GM19397 (cell line): ENCODE measurements at regions not wholly inside any gene's neighbourhood (a gene's known extent, or its start where the extent isn't known, plus 50 kb on each side); places are given as distances from the start of the nearest gene placed in this dataset.
"Not testable (repeated sequence)": the region's sequence is repeated elsewhere in the genome, so short reads cannot be mapped to it uniquely, and the experiment has no call there.

Experiments used
- ATAC-seq: cut with Tn5 transposase; IDR thresholded peaks from one replicate; pipeline ENCODE4 v1.9.1; 2021; ENCODE audit warnings: mild to moderate bottlenecking, moderate library complexity; ENCODE audit not compliant: unreplicated experiment

DNA sequence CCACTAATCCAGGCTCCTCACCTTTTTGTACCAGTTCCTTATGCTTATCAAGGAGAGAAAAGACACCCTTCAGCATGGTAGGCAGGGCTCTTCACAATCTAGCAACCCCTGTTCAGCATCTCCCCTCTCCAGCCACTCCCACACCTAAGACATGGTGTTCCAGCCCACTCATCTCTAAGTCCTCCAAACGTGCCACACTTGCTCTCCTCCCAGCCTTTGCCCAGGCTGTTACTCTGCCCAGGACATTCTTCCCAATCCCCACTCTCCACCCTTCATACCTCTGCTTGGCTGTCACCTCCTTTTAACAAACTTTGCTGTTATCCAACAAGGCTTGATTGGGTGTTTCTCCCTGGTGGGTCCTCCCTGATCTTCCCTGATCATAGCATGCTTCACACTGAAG, 270.6 kb upstream of the CHAC2 start:
- ATAC-seq, result no peak

DNA sequence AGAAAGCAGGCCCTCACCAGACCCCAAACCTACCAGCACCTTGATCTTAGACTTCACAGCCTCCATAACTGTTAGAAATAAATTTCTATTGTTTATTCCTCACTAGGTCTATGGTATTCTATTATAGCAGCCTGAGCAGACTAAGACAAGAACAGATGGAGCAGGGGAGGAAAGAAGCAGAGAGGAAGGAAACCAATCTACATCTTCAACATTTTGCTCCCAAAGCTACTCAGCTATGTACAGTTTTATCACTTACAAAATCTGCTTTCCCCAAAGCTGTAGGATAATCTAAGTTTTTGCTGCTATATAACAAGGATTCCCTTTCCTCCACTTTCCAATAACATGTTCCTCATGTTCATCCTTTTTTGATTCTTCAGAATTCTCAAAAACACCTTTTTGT, 274.4 kb upstream of the CHAC2 start:
- no peak for ATAC-seq

DNA sequence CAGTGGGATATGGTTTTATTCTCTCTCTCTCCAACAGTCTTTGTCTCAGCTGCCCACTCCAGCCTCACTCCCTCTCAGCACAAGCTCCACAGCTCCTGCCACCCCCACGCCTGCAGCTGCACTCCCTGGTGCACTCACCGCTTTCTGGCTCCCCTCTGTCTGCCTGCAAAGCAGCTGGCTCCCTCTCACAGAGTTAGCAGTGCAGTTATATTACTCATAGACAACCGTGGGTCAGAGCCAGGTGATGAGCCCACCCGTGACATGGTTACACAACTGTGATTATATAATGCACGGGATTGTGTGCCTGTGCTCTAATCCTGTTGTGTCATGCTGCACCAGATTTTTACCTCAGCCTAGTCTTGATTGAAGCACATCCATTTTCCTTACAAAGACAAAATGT, 276.9 kb upstream of the CHAC2 start:
- no peak for ATAC-seq

DNA sequence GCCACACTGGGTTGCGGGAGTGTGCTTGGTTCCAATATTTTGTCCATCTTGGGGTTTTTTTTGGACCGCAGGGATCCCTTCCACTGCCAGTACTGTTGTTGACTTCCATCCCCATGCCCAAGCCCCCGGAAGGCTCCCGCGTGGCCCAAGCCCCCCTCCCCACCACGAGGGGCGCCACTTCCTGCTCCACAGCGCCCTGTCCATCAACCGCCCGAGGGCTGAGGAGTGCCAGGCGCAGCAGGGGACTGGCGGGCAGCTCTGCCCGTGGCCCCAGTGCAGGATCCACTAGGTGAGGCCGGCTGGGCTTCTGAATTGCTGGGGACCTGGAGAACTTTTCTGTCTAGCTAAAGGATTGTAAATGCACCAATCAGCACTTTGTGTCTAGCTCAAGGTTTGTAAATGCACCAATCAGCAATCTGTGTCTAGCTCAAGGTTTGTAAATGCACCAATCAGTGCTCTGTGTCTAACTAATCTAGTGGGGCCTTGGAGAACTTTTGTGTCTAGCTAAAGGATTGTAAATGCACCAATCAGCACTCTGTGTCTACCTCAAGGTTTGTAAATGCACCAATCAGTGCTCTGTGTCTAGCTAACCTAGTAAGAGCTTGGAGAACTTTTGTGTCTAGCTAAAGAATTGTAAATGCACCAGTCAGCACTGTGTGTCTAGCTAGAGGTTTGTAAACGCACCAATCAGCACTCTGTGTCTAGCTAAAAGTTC, 281.3 kb upstream of the CHAC2 start:
- ATAC-seq, result not testable (repeated sequence)

DNA sequence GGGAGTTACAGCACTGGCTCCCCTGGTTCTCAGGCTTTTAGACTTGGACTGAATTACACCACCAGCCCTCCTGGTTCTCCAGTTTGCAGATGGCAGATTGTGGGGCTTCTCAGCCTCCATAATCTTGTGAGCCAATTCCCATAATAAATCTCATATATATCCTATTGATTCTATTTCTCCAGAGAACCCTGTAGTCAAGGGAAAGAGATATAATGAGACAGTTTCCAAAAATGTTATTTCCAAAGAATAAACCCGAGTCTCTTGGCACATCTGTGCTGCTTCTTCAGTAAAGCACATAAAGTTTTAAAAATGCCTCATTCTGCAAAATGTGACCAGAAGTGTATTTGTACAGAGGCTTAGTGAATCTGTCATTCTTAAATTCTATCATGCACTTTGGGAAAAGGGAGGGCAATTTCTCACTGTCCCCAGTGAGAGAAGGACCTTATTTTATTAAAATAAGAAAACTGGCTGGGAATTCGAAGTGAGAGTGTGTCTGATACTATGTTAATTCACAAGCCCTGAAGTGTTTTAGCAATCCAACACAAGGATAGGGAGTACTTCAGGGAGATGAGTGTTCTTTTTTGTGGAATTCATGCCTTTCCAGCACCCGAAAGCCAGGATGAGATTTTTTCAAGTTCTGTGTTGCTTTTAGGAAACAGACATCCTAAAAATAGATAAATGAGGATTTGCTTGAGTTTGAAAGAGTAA, 282.4 kb upstream of the CHAC2 start:
- ATAC-seq, result no peak

DNA sequence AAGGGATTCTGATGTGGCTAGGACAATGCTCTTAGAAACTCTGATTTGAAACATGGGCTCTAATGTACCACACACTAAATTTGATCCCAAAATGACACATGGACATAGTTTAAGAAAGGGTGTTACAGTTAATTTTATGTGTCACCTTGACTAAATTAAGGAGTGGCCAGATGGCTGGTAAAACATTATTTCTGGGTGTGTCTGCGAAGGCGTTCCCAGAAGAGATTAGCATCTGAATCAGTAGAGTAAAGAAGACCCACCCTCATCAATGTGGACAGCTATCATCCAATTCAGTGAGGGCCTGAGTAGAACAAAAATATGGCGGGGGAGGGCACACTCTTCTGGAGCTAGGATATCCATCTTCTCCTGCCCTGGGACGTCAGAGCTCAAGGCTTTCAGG, 283.1 kb upstream of the CHAC2 start:
- no peak for ATAC-seq

DNA sequence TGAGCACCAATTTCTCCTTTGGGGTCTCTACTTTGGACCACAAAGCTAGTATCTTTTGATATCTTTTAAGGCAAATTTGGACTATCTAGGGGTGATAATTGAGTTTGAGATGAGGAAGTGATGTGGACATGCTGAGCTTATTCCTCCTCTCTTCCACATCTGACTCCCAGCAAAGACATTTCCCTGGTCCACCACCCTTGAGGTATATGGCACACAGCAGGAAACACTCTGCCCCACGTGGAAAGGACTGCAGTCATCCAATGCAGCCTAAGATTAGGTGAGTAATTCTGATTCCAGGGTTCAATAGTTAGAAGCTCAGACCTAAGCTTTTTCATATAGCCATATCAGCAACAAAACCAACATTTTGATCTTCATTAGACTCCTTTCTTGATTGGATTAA, 290.1 kb upstream of the CHAC2 start:
- ATAC-seq, result no peak

DNA sequence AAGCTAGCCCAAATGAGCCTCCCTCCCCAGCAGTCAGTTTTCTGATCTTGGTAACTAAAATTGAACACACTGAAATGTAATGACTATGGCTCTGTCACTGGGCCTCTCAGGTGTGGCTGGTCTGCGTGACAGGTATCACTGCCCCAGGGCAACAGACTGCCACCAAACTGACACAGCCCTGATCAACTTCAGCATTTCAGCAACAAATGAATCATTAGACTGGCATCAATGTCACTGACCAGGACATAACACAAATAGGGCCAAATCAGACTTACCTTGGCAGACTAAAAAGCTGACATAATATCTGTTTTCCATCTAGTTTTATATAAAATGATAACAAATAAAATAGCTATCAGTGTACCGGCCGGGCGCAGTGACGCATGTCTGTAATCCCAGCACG, 290.8 kb upstream of the CHAC2 start:
- ATAC-seq, result no peak

DNA sequence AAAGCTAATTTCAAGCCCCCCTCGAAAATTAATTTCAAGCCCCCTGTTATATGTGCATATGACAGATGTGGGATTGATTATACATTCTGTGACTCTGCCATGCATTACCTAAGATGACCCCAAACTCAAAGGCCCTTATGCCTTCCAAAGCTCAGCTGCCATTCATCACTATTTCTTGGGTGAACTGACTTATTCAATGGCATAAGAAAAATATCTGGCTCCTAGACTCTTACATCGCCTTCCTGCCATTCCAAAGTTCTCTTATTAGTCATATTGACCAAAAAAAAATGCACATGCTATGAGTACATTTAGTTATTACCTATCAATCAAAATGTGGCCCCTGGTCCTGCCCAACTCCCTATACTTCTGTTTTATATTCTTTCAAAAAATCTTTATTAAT, 291.8 kb upstream of the CHAC2 start:
- no peak for ATAC-seq

DNA sequence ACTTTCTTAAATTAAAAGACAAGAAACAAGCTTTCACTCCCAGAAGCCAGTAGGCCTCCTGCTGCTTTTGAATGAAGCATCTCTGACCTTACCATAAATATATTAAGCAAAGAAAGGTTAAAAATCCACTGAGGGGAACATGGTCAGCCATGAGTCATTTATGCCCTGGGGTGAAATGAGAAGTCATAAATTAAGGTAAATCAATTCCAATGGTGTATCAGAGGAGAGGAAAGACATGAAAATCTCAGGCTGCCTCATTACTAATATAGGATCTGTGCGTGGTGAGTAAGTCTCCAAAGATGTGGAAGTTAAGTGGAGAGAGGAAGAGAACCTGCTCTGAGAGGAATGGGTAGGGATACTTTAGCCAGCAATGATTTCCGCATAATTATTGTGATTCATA, 292.3 kb upstream of the CHAC2 start:
- no peak for ATAC-seq

DNA sequence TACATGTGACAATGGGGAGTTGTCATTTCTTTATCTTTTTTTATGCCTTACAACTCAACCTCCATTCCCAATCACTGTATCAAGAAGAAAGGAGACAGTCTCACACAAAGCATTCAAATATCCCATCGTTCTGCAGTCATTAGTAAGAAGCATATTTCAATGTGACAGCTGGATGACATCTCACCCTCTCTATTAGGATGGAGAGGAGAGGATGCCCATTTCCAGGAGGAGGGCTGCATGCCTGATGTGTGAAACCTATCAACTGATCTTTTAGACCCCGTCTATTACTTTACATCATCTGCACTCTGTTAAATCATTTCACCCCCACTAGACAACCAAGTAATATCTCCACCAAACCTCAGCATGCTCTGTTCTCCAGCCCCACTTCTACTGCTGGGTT, 292.7 kb upstream of the CHAC2 start:
- ATAC-seq, result no peak

DNA sequence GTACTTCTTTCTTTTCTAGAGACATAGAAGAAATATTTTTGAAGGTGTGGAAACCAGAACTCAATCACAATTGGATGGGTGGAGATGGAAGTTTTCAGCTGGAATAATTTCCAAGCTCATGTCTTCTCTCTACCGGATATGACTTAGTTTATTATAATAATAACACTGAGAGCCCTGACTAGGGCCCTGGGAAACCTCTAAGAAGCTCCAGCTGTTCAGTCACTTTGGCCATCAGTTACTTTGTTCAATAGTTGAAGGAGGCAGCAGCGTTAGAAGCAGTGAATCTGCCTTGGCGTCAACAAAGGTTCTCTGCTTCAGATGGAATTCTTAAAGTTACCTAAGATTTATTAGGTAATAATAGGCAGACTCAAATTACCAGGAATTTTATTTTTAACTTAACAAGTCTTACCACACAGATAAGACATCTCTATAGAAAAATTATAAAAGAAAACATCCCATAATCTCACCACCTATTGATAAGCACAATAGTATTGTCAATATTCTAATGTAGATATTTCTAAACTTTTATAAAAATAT, 293.8 kb upstream of the CHAC2 start:
- no peak for ATAC-seq

DNA sequence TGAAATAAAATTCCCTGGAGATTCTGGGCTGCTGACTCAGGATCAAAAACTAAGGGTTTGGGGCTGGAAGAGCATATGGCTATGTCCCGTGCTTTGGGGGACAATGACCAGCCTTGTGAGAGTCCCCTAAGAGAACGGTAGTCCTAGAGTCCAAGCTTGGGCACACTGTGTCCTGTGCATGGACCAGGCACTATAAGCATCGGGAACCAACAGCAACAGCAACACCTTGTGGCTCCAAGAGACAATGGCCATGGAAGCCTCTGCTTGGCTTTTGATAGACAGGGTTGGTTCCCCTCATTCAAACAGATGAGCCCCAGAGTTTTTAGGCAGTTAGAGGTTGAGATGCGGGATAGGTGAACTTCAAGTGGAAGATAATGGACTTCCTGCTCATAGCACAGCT, 294.4 kb upstream of the CHAC2 start:
- ATAC-seq, result no peak

DNA sequence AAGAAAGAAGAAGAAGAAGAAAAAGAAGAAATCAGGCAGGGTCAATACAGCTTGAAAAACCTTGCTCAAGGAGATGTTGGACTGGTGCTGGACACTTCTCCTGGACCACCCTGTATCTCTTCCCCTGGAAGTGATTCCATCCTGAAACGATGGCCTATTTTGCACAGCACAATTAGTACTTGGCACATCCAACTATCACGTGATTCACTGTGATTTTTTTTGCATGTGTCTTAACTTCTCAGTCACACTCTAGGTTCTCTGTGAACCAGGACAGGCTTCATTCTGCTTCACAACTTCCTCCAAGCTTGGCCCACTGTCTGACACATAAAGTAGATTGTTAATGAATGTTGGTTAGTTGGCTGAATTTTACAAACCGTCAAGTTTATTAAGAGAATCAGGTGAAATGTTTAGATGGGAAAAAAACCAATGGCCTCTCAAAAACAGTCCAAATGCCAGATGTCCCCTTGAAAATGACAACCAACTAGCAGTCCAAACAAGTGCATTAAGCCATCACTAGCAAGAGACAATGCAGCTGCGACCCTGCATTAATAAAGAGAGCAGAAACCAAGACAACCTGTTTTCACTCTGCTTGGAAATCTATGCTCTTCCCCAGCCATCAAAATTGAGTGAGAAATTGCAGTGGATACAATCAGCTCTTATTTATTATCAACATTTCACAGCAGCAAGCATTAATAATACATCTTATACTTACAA, 300.0 kb upstream of the CHAC2 start:
- ATAC-seq, result no peak

DNA sequence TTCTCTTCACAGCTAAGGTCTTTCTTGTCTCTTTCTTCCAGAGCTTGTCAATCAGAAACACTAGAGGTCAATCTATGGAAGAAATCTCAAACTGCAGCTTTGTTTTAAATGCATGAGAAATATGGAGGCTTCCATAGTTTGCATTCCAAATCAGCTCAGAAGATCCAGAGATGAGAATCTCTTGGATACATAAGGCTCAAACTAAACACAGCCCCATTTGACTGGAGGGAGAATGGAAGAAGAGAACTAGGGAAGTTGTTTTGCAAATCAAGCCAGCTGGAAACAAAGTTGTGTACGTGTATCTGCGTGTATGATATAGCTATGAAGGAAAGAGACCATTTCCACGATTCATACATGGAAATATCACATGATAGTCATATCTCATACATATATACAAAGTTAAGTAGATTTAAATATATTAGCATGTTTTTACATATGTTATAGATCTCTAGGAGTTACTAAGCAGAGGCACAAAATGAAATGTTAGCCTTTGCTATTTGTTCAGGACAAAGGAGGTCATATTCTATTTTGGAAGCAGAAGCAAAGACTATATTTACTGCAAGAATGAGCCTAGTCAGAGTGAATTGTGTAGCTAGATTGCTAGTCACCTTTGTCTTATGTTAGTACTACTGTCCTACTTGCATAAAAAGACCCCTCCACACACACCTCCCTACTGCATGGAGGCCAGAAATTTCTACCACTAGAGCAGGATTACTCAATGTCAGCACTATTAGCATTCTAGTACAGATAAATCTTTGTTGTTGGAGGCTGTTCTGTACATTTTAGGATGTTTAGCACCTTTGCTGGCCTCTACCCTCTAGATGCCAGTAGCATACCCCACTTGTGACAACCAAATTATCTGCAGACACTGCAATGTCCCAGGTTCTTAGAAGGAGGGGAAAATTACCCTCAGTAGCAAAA, 303.5 kb upstream of the CHAC2 start:
- no peak for ATAC-seq

DNA sequence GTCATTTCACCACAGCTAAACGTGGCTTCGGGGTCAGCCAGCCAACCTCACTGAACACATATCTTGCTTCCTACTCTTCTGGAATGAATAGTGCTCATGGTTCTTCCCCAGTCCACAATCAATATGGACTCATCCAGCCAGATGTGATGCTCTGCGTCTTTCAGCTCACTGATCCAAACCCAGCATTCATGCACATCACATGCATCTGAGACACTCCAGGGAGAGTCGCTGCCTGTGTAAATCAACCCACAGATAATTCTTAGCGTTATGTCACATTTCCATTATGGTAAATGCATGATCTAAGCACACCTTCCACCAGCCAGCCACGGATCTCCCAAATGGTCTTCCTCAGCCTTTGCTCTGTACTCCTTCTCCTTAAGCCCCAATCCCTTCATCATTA, 306.7 kb upstream of the CHAC2 start:
- no peak for ATAC-seq

DNA sequence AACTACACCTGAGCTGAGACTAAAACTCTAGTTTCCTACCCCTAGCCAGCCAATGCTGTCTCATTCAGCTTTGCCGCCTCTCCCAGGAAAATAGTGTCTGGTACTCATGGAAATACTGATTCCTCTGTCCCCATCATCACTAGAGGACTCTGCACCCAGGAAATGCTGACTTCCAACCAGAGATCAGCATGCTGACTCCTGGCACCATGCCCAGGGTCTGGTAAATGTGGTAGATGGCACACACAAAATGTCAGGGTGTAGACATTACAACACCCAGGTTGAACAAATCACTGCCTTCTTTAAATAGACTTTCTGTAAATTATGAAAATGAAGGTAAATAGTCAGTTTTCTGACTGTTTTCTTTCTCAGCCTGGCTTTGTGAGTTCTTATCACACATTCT, 307.3 kb upstream of the CHAC2 start:
- no peak for ATAC-seq

DNA sequence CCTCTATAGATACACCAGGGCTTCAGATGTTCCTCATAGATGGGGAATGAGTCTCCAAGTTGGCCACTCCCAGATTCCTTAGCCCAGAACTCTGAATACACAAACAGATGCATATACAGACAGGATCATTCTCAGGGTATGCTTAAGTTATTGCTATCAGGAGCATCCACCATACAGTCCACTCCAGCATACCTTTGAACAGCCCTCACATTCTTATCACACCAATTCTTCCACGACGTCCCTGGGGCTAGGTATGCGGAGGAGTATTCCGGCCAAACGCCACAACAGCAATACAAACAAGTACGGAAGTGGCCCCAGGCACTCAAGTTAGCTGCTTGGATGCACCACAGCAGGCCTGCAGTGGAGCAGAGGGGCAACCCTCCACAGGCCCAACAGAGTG, 312.5 kb upstream of the CHAC2 start:
- ATAC-seq, result no peak

DNA sequence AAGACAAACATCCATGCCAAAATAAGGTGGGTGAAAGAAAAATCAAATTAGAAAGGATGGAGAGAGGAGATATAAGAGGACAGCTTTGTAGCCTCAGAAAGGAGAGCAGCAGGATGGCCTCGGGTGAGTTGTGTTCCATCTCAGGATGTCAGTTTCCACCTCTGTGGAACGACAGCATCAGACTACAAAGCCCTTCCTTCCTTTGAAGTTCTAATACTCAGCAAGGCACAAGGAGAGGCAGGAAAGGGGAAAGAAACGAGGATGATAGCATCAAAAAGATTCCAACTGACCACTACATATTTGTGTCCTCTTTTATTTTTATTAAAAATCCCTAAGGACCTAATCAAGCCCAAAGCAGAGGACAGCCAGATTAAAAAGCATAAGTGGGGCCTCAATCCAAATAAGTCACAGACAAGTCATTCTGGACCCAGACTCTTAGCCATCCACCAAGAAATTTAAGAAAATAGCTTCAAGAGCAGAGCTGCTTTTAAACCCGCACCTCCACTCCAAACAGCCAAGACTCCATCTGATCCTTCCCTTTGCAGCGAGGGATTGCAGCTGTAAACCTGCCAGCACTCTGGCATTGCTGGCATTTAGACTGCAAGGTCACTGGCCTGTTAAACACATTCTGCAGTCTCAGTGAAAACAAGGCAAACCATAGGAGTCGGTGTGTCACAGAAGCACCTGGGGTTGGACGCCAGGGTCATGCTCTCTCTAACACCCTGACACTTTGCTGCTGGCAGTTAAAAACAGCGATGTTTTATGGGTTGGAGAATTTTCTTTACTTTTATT, 314.5 kb upstream of the CHAC2 start:
- no peak for ATAC-seq

DNA sequence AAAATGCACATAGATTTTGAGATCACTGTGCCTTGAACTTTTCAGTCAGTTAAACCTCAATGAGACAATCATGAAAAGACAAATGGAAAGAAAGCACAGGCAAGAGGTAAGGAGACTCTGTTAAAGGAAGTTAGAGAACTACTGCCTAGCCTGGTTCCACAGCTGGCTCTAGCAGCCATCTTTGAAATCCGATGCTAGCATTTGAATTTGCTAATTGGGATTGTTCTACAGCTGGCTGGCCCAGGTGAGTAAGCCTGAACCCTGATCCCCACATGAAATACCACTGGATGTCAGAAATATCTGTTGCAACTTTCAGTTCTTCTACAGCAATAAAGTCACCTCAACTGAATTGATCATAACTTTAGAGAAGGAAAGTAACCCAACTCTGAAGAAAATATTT, 315.2 kb upstream of the CHAC2 start:
- ATAC-seq, result no peak
